Activated T-helper 9 cell treated with anti-CD3 and anti-CD28 coated beads, Interleukin-2, amount 50 U/mL, for 16 hours (primary cell): ENCODE measurements at regions not wholly inside any gene's neighbourhood (a gene's known extent, or its start where the extent isn't known, plus 50 kb on each side); places are given as distances from the start of the nearest gene placed in this dataset.

Source experiments
- DNase-seq: peaks from one replicate; pipeline ENCODE4 v3.0.0-alpha.2; 2020; ENCODE audit warnings: low read depth

DNA sequence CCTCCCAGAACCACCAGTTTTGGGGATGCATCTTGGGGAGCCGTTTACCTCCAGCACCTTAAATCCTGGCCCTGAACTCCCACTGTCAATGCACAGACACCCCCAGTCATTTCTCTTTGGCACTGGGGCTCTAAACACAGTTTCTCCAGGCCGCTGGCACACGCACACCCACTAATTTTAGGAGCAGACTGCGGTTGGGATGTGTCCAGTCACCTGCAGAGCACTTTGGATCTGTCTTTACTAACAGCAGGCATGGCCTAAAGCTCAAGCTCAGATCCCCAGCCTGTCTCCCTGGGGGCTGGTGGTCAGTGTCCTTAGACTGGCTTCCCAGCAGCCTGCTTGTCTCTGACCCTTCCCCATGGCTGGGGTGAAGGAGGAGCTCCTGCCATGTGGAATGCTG lies 49.9 kb downstream of the SYNE3 start:
- no peak for DNase-seq

DNA sequence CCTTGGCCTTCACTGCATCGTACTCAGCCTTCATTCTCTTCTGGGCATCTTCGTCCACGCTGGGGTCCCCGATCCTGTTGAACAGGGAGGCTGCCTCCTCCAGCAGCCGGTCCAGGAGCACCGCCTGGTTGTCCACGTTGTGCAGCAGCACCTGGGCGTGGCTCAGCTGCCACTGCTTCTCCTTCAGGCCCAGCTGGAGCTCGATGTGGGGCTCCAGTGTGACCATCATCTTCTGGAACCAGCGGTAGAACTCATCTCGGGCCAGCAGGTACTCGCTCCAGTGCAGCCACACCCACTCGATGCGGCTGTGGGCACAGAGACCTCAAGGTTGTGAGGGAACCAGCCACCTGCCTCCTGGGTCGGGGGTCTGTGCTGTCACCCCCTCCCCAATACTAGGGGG lies 50.5 kb downstream of the SYNE3 start:
- DNase-seq: no peak

DNA sequence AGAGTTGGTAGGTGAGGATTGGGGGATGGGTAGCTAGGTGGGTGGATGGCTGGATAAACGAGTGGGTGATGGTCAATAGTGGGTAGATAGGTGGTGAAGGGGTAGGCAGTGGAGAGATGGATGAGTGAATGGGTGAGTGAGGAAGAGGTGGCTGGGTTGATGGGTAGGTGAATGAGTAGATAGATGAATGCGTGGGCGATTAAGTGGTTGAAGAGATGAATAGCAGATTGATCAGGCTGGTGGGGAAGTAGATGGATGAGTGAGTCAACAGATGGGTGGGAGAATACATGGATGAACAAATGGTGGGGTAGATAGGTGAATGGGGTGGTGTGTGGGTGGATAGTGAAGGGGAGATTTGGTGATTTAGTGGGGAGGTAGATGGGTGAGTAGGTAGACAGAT lies 51.1 kb downstream of the SYNE3 start:
- no peak for DNase-seq

DNA sequence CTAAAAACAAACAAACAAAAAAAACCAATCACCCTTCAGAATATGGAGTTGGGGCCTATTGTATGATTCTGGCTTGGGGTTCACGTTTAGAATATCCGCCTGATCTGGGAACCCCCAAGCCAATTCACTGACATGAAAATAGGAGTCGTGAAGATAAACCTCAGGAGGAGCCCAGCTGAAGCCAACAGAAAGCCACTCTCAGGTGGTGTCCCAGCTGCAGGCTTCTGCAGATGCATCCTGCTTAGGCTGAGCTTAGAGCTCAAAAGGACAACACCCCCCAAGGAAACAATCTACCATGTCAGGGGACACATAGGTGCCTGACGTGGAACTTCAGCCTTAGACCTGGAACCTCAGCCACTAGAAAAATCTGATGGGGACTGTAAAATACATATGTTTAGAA lies 51.9 kb downstream of the SYNE3 start:
- DNase-seq: no peak

- no peak for DNase-seq
Observed at GRCh38 chr14:95464103-95464502, 52.3 kb downstream of the SYNE3 start.

GRCh38 chr14:95463171-95463901 lies 53.1 kb downstream of the SYNE3 start:
- no peak for DNase-seq

DNA sequence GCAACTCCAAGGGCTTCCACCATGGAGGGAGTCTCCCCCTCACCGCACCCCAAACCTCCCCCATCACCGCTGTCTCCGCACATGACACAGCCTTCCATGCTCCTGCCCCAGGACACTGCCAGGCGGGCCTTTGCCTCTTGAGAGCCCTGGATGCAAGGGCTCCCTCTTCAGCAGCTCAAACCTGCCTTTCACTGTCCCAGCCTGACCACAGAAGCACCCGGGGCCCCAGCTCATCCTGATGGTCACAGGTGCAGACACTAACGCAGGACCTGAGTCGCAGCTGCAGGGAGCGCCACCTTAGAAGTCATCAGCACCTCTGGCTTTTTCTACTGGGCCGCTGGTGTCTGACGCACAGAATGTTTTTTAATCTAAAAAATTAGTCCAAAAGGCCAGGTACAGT lies 54.0 kb downstream of the SYNE3 start:
- no peak for DNase-seq

- DNase-seq: no peak
Observed at GRCh38 chr14:95460647-95461478, 55.6 kb downstream of the SYNE3 start.

- no peak for DNase-seq
Observed at GRCh38 chr14:95458906-95459305, 57.5 kb downstream of the SYNE3 start.

GRCh38 chr14:95458459-95458858 lies 58.0 kb downstream of the SYNE3 start:
- DNase-seq: no peak

GRCh38 chr14:95456281-95456680 lies 60.2 kb downstream of the SYNE3 start:
- no peak for DNase-seq

- no peak for DNase-seq
Observed at GRCh38 chr14:95455246-95455645, 61.2 kb downstream of the SYNE3 start.

GRCh38 chr14:95453713-95453980 lies 62.8 kb downstream of the SYNE3 start:
- DNase-seq: no peak

DNA sequence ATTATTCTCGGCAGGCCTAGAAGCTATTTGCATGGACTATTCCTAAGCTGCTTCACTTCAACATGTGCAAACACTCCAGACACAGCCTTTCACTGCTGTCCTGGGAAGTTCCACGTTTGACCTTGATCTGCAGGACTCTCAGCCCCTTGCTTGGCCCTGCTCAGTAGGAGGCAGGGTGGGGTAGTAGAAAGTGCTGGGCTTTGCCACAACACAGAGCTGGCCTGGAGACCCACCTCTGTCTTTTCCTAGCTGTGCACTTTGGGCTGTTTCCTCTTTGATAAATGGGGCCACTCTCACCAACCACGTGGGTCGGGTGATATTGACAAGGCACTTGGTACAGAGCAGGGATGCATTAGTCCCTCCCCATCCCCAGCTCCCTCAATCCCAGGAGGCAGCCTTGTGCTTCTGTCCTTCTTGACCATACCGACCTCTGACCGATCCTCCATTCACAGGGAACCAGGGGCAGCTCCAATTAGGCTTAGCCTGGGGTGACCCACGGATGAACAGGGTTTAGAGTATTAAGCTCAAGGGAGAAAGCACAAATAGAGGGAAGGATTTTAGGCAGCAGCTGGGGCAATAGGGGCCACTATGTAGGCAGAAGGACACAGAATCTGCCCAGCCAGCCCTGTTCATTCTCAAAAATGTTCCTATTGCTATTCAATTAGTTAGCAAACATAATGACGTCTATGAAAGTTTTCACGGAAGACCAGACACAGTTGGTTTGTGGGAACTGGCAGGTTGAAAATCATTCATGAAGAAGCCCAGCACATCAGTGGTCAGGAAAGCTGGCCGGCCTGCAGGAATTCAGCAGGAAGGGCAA lies 63.3 kb downstream of the SYNE3 start:
- DNase-seq: no peak

- no peak for DNase-seq
Observed at GRCh38 chr14:95452176-95452892, 64.1 kb downstream of the SYNE3 start.

DNA sequence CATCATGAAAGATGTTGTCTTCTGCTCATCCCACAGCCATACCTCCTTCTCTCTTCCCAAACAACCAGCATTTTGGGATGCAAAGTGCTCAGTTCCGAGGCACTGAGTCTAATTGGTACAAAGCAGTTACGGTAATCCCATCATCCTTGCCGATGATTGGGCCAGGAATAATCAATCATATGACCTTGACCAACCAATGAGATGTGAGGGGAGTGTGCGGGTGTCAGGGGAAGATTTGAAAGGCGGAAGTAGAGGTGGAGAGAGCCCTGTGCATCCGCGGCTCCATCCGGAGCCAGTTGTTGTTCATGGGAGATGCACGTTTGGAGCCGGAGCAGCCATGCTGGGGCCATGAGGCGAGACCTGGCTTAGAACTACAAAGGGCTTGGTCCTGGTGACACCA lies 67.3 kb downstream of the SYNE3 start:
- DNase-seq: no peak

- no peak for DNase-seq
Observed at GRCh38 chr14:95446470-95446869, 70.0 kb downstream of the SYNE3 start.

- DNase-seq: no peak
Observed at GRCh38 chr14:95445676-95446075, 70.8 kb downstream of the SYNE3 start.

DNA sequence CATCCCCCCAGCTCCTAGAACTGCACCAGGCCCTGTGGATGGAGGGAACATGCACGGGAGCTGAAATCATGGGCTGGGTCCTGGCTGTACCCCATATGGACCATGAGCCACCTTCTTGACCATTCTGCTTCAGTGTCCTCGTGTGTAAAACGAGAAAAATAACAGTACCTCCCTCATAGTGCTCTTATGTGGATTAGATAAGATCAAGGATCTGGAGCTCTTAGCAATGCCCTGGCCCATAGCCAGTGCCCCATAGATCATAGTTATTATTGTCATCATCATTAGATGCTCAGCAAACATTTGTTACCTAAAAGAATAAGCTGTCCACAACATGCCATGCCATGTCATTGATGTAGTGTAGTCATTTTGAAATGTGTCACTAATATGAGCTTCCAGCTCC lies 71.3 kb downstream of the SYNE3 start:
- DNase-seq: no peak

DNA sequence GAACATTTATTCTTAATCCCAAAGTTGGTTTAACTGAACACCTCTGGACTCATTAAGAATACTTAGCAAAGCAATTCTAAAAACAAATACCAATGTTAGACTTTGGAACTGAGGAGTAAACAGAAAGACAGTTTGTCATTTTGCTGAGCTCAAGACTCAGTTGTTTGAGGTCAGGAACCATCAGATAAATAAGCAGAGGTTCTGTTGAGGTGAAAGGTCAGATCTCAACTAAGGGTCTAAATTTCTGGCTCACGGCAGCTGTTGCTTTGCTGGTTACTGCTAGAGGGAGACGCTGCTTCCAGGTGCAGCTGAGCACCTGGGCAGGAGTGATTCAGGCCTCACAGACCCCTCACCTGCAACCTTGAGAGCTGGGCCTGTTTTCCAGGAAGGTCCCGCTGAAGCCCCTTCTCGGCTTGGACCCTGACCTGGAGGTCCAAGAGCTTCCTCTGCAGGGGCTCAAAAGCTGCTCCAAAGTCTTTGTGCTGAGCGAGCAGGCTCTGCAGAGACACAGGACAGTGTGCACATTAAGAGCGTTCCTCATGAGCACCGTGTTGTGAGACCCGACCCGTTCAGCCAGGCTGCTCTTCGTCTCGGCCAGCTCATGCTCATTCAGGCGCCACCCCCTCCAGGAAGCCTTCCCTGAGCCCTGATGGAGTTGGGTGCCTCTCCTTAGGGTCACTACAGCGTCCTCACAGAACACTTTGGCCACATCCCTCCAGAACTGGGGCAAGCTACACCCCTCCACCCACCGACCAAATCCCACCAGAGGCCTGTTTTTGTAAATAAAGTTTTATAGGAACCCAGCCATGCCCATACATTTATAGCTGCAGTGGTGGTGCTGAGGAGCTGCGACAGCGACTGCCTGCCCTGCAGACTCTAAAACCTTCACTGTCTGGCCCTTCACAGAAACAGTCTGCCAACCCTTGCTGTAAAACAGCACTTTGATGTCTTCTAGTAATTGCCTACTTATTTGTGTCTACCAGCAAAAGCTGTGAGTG lies 72.0 kb downstream of the SYNE3 start:
- no peak for DNase-seq

GRCh38 chr14:95442633-95443021 lies 73.8 kb downstream of the SYNE3 start:
- DNase-seq: peak; percentile 55
